Effector CD8-positive, alpha-beta T cell (primary cell): ENCODE measurements at regions not wholly inside any gene's neighbourhood (a gene's known extent, or its start where the extent isn't known, plus 50 kb on each side); places are given as distances from the start of the nearest gene placed in this dataset.
"Not testable (repeated sequence)": the region's sequence is repeated elsewhere in the genome, so short reads cannot be mapped to it uniquely, and the experiment has no call there.

Experiments used
- DNase-seq: peaks from one replicate; lab custom pipeline; 2025; lab: John Stamatoyannopoulos, UW

GRCh38 chr17:47066841-47067682 lies 88.0 kb upstream of the RPRML start:
- peak; percentile 70 for DNase-seq

GRCh38 chr17:47066095-47066494 lies 87.0 kb upstream of the RPRML start:
- no peak for DNase-seq

GRCh38 chr17:47064684-47065083 lies 85.6 kb upstream of the RPRML start:
- DNase-seq = no peak

- no peak for DNase-seq
Measured at GRCh38 chr17:47063475-47063874, 84.4 kb upstream of the RPRML start.

GRCh38 chr17:47062851-47063250 lies 83.8 kb upstream of the RPRML start:
- not testable (repeated sequence) for DNase-seq

GRCh38 chr17:47060005-47060404 lies 81.0 kb upstream of the RPRML start:
- not testable (repeated sequence) for DNase-seq

GRCh38 chr17:47057830-47058229 lies 78.8 kb upstream of the RPRML start:
- no peak for DNase-seq

GRCh38 chr17:47057279-47057678 lies 78.2 kb upstream of the RPRML start:
- DNase-seq = not testable (repeated sequence)

GRCh38 chr17:47056687-47057086 lies 77.6 kb upstream of the RPRML start:
- not testable (repeated sequence) for DNase-seq
